Trophoblast cell (in vitro differentiated cells and primary cell): ENCODE measurements at regions not wholly inside any gene's neighbourhood (a gene's known extent, or its start where the extent isn't known, plus 50 kb on each side); places are given as distances from the start of the nearest gene placed in this dataset.

Source experiments
- DNase-seq, 2 donors: peaks; one replicate each; pipeline ENCODE4 v3.0.0-alpha.2; 2016
- H2AFZ ChIP-seq: 2 replicates; pipeline ENCODE4 v1.6.1; 2013; ENCODE audit warnings: low read length, moderate library complexity, mild to moderate bottlenecking; ENCODE audit not compliant: insufficient read depth, poor library complexity
- H2AK5ac ChIP-seq: 2 replicates; pipeline ENCODE4 v1.6.1; 2013; ENCODE audit warnings: mild to moderate bottlenecking, low read length
- H2BK120ac ChIP-seq: 2 replicates; pipeline ENCODE4 v1.6.1; 2013; ENCODE audit warnings: low read length, mild to moderate bottlenecking, moderate library complexity; ENCODE audit not compliant: insufficient read depth, poor library complexity
- H2BK12ac ChIP-seq: 2 replicates; pipeline ENCODE4 v1.6.1; 2013; ENCODE audit warnings: mild to moderate bottlenecking, low read length, moderate library complexity
- H2BK5ac ChIP-seq: 2 replicates; pipeline ENCODE4 v1.6.1; 2013; ENCODE audit warnings: low read length, low read depth, moderate library complexity, mild to moderate bottlenecking; ENCODE audit not compliant: poor library complexity
- H3K14ac ChIP-seq: 2 replicates; pipeline ENCODE4 v1.6.1; 2013; ENCODE audit warnings: mild to moderate bottlenecking, low read length
- H3K18ac ChIP-seq: 2 replicates; pipeline ENCODE4 v1.6.1; 2013; ENCODE audit warnings: mild to moderate bottlenecking, low read length
- H3K23ac ChIP-seq: 2 replicates; pipeline ENCODE4 v1.6.1; 2013; ENCODE audit warnings: low read length
- H3K27ac ChIP-seq: 2 replicates; pipeline ENCODE4 v1.5.1; 2013; ENCODE audit warnings: low read depth, mild to moderate bottlenecking, inconsistent platforms, low read length, moderate library complexity
- H3K27me3 ChIP-seq: 2 replicates; pipeline ENCODE4 v1.6.1; 2013; ENCODE audit warnings: inconsistent platforms, mild to moderate bottlenecking, low read length, moderate library complexity; ENCODE audit not compliant: insufficient read depth
- H3K36me3 ChIP-seq, 2 experiments: 1 replicate in 1 of 2; 2 replicates in 1 of 2; pipeline ENCODE4 v1.6.1; 2013; ENCODE audit warnings: low read length in 2 of 2, mild to moderate bottlenecking in 2 of 2, moderate library complexity in 1 of 2; ENCODE audit not compliant: insufficient read depth in 2 of 2, control insufficient read depth in 1 of 2
- H3K4ac ChIP-seq: 2 replicates; pipeline ENCODE4 v1.6.1; 2013; ENCODE audit warnings: low read depth, mild to moderate bottlenecking, low read length, moderate library complexity
- H3K4me1 ChIP-seq, 2 experiments: 1 replicate in 1 of 2; 2 replicates in 1 of 2; pipeline ENCODE4 v1.6.1; 2013; ENCODE audit warnings: low read length in 2 of 2, mild to moderate bottlenecking in 2 of 2, moderate library complexity in 1 of 2; ENCODE audit not compliant: insufficient read depth in 2 of 2, control insufficient read depth in 1 of 2
- H3K4me2 ChIP-seq: 2 replicates; pipeline ENCODE4 v1.6.1; 2013; ENCODE audit warnings: inconsistent platforms, mild to moderate bottlenecking, low read length, moderate library complexity
- H3K4me3 ChIP-seq: 2 replicates; pipeline ENCODE4 v1.5.1; 2013; ENCODE audit warnings: mild to moderate bottlenecking, low read depth, low read length, inconsistent platforms
- H3K79me1 ChIP-seq: one replicate; pipeline ENCODE4 v1.6.1; 2013; ENCODE audit warnings: low read length
- H3K79me2 ChIP-seq: 2 replicates; pipeline ENCODE4 v1.6.1; 2013; ENCODE audit warnings: low read length, mild to moderate bottlenecking; ENCODE audit not compliant: control insufficient read depth, insufficient read depth, poor library complexity
- H3K9ac ChIP-seq: 2 replicates; pipeline ENCODE4 v1.6.1; 2013; ENCODE audit warnings: mild to moderate bottlenecking, low read length
- H3K9me3 ChIP-seq: 2 replicates; pipeline ENCODE4 v1.6.1; 2013; ENCODE audit warnings: low read depth, mild to moderate bottlenecking, control low read depth, inconsistent platforms, low read length; ENCODE audit not compliant: insufficient read depth
- H4K12ac ChIP-seq: 2 replicates; pipeline ENCODE4 v1.6.1; 2013; ENCODE audit warnings: low read depth, mild to moderate bottlenecking, low read length, moderate library complexity
- H4K8ac ChIP-seq: 2 replicates; pipeline ENCODE4 v1.6.1; 2013; ENCODE audit warnings: low read depth, mild to moderate bottlenecking, low read length, moderate library complexity
- H4K91ac ChIP-seq: one replicate; pipeline ENCODE4 v1.6.1; 2013; ENCODE audit warnings: low read depth, mild to moderate bottlenecking, low read length, moderate library complexity
- WGBS: extraction: QIAGEN DNeasy Blood & Tissue Kit; methylation state at CpG from one replicate; pipeline ENCODE4 v1.1.7; 2013; ENCODE audit warnings: missing lambda C conversion rate; ENCODE audit not compliant: insufficient read length, insufficient coverage; ENCODE audit errors: extremely low coverage; 5-methylcytosine and 5-hydroxymethylcytosine counted together

- Histone ChIP-seq H3K4me3 (no peak overlapping the region), H3K79me1 (no peaks in the 10 kb centered on the region), H4K8ac (no peak overlapping the region), H3K27me3 (no peaks in the 10 kb centered on the region), H4K12ac (no peak overlapping the region), H3K9ac (no peak overlapping the region), H2BK120ac (no peak overlapping the region), H3K18ac (no peak overlapping the region), H2AFZ (no peak overlapping the region), H3K23ac (no peak overlapping the region), H2AK5ac (no peak overlapping the region), H2BK5ac (no peak overlapping the region), H3K4me1 (peaks cover 2 to 3% of the 10 kb centered on the region in 2 experiments), H3K14ac (no peak overlapping the region), H3K4ac (no peak overlapping the region), H2BK12ac (no peak overlapping the region), H4K91ac (no peak overlapping the region), H3K9me3 (no peaks in the 10 kb centered on the region), H3K79me2 (no peaks in the 10 kb centered on the region), H3K36me3 (no peaks in the 10 kb centered on the region), H3K4me2 (no peak overlapping the region), H3K27ac (no peak overlapping the region)
- no peak for DNase-seq
- WGBS = no CpG with 5 or more reads among the region's 3 CpGs
Measured at GRCh38 chr11:15580775-15581095, 466.0 kb downstream of the INSC start.

DNA sequence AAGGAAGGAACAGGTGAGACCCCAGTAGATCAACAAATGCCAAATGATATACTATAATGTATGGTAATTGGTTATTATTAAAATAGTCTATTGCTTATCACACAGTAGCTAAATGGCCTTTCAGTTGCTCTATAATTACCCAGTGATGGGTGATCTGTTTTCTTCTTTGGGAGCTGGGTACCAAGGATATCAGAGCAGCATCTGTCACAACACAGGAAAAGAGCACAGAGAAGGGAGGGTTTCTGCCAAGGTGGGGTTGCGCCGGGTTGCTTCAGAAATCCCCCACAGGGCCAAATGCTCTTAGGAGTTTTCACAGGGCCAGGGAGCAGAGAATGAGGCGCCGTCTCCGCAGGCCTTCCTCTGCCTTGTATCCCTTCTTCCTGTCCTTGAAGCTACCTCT lies 469.4 kb downstream of the INSC start:
- Histone ChIP-seq H3K27ac (no peak overlapping the region), H3K4me1 (peaks cover 2 to 3% of the 10 kb centered on the region in 2 experiments), H2BK5ac (no peak overlapping the region), H2BK12ac (no peak overlapping the region), H3K79me2 (no peaks in the 10 kb centered on the region), H3K18ac (no peak overlapping the region), H2BK120ac (no peak overlapping the region), H3K27me3 (no peaks in the 10 kb centered on the region), H4K91ac (no peak overlapping the region), H3K4me3 (no peak overlapping the region), H2AFZ (no peak overlapping the region), H3K4me2 (no peak overlapping the region), H3K9ac (no peak overlapping the region), H3K9me3 (no peaks in the 10 kb centered on the region), H4K12ac (no peak overlapping the region), H3K4ac (no peak overlapping the region), H3K36me3 (no peaks in the 10 kb centered on the region), H3K23ac (no peak overlapping the region), H3K79me1 (no peaks in the 10 kb centered on the region), H2AK5ac (no peak overlapping the region), H4K8ac (no peak overlapping the region), H3K14ac (no peak overlapping the region)
- WGBS = no CpG with 5 or more reads among the region's 5 CpGs
- DNase-seq = no peak

GRCh38 chr11:15585602-15586331 lies 471.0 kb downstream of the INSC start:
- H3K79me2 ChIP-seq = no peaks in the 10 kb centered on the region
- no peaks in the 10 kb centered on the region for H3K79me1 ChIP-seq
- DNase-seq = no peak
- no peak overlapping the region for H3K14ac ChIP-seq
- H3K4me3 ChIP-seq = no peak overlapping the region
- peaks cover 2 to 3% of the 10 kb centered on the region in 2 experiments for H3K4me1 ChIP-seq
- no peak overlapping the region for H2BK120ac ChIP-seq
- H3K36me3 ChIP-seq = no peaks in the 10 kb centered on the region
- no peak overlapping the region for H4K91ac ChIP-seq
- no peak overlapping the region for H2AK5ac ChIP-seq
- no peak overlapping the region for H2AFZ ChIP-seq
- H3K27me3 ChIP-seq = no peaks in the 10 kb centered on the region
- H3K4ac ChIP-seq = no peak overlapping the region
- no peak overlapping the region for H3K4me2 ChIP-seq
- no peak overlapping the region for H3K18ac ChIP-seq
- H3K23ac ChIP-seq = no peak overlapping the region
- no peak overlapping the region for H3K9ac ChIP-seq
- no peak overlapping the region for H4K8ac ChIP-seq
- no CpG with 5 or more reads among the region's 4 CpGs for WGBS
- no peak overlapping the region for H3K27ac ChIP-seq
- no peaks in the 10 kb centered on the region for H3K9me3 ChIP-seq
- no peak overlapping the region for H4K12ac ChIP-seq
- no peak overlapping the region for H2BK12ac ChIP-seq
- no peak overlapping the region for H2BK5ac ChIP-seq

DNA sequence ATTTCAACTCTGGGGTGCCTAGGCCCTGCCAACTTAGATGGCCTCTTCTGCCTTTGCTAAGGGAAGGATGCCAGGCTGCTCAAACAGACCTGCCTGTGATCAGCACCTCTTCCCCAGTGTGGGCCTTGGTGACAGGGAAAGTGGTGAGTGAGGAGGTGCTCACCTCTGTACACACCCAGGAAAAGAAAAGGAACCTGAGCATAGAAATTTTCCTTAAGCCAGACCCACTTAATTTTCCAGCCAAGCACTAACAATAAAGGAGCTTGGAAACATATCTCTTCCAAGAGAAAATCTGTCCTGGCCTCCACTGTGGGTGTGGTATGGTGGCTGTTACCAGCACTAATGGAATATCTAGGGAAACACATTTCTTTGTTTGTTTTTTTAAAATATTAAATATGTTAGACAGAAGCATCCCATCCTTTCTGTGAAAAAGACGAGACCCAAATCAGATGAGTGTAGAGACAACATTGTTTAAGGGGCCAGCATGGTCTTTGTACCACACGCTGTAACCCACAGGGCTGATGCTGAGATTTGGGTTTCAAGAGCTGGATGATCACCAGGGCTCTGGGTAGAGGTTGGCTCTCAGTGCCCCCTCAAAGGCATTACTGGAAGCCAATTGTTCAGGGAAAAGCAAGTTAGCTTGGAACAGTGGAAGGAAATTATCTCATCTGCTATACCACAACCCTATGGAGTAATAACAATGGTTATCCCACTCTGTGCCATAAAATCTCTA lies 472.2 kb downstream of the INSC start:
- H3K4me2 ChIP-seq = no peak overlapping the region
- H3K4me3 ChIP-seq = no peak overlapping the region
- H2BK12ac ChIP-seq = no peak overlapping the region
- no peaks in the 10 kb centered on the region for H3K9me3 ChIP-seq
- no peak overlapping the region for H4K8ac ChIP-seq
- H3K4me1 ChIP-seq = peaks cover 2 to 3% of the 10 kb centered on the region in 2 experiments
- H3K18ac ChIP-seq = no peak overlapping the region
- H3K4ac ChIP-seq = no peak overlapping the region
- H2AK5ac ChIP-seq = no peak overlapping the region
- H3K27me3 ChIP-seq = no peaks in the 10 kb centered on the region
- no peak overlapping the region for H3K27ac ChIP-seq
- no peak overlapping the region for H4K91ac ChIP-seq
- no peaks in the 10 kb centered on the region for H3K79me1 ChIP-seq
- H3K79me2 ChIP-seq = no peaks in the 10 kb centered on the region
- H2BK120ac ChIP-seq = no peak overlapping the region
- H4K12ac ChIP-seq = no peak overlapping the region
- H3K23ac ChIP-seq = no peak overlapping the region
- H2AFZ ChIP-seq = no peak overlapping the region
- no peak overlapping the region for H3K14ac ChIP-seq
- WGBS = no CpG with 5 or more reads among the region's 2 CpGs
- no peak overlapping the region for H2BK5ac ChIP-seq
- no peak overlapping the region for H3K9ac ChIP-seq
- no peak for DNase-seq
- no peaks in the 10 kb centered on the region for H3K36me3 ChIP-seq
